Prostate gland (tissue), 2 donors: ENCODE measurements at regions not wholly inside any gene's neighbourhood (a gene's known extent, or its start where the extent isn't known, plus 50 kb on each side); places are given as distances from the start of the nearest gene placed in this dataset.
"Not testable (repeated sequence)": the region's sequence is repeated elsewhere in the genome, so short reads cannot be mapped to it uniquely, and the experiment has no call there.

Experiments
- POLR2A ChIP-seq: fragments of 450-650 bp; IDR thresholded peaks from one replicate; pipeline ENCODE4 v1.6.1; 2016; ENCODE audit warnings: antibody characterized with exemption, mild to moderate bottlenecking
- TF ChIP-seq, protein P1 (sequence below), 4 experiments: fragments of 200-600 bp in 2 of 4; fragments of 450-650 bp in 2 of 4; sonication (generic) in 2 of 4; IDR thresholded peaks; 1 replicate in 3 of 4; 2 replicates in 1 of 4; pipeline ENCODE4 v1.5.1; 2016 to 2019; ENCODE audit warnings: antibody characterized with exemption in 4 of 4, mild to moderate bottlenecking in 2 of 4, moderate library complexity in 2 of 4

GRCh38 chr10:46734262-46734642 lies 155.3 kb downstream of the SYT15 start:
- TF ChIP-seq POLR2A = not testable (repeated sequence)
- TF ChIP-seq, protein P1, sequence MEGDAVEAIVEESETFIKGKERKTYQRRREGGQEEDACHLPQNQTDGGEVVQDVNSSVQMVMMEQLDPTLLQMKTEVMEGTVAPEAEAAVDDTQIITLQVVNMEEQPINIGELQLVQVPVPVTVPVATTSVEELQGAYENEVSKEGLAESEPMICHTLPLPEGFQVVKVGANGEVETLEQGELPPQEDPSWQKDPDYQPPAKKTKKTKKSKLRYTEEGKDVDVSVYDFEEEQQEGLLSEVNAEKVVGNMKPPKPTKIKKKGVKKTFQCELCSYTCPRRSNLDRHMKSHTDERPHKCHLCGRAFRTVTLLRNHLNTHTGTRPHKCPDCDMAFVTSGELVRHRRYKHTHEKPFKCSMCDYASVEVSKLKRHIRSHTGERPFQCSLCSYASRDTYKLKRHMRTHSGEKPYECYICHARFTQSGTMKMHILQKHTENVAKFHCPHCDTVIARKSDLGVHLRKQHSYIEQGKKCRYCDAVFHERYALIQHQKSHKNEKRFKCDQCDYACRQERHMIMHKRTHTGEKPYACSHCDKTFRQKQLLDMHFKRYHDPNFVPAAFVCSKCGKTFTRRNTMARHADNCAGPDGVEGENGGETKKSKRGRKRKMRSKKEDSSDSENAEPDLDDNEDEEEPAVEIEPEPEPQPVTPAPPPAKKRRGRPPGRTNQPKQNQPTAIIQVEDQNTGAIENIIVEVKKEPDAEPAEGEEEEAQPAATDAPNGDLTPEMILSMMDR (IDR thresholded peaks at IDR 0.05) = not testable (repeated sequence)
